ENCODE measurements at regions not wholly inside any gene's neighbourhood (a gene's known extent, or its start where the extent isn't known, plus 50 kb on each side); places are given as distances from the start of the nearest gene placed in this dataset.

DNA sequence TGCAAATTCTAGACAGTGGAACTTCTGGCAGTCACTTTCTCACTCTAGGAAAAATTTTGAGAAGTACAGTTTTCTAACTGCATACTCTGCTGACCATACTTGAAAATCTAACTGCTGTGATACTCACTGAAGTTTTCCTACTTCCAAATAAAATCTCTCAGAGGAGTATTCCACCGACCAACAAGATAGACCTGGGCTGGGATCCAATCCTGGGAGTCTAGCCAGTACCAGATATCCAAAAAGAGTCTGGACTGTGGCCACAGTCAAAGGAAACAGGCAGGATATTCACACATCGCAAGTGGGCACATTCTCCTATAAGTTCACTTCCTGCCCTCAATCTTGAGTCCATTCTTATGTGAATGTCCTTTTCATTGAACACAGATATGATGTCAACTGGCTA is 1138.7 kb upstream of the PCDH7 start:
- TF ChIP-seq, protein P1, sequence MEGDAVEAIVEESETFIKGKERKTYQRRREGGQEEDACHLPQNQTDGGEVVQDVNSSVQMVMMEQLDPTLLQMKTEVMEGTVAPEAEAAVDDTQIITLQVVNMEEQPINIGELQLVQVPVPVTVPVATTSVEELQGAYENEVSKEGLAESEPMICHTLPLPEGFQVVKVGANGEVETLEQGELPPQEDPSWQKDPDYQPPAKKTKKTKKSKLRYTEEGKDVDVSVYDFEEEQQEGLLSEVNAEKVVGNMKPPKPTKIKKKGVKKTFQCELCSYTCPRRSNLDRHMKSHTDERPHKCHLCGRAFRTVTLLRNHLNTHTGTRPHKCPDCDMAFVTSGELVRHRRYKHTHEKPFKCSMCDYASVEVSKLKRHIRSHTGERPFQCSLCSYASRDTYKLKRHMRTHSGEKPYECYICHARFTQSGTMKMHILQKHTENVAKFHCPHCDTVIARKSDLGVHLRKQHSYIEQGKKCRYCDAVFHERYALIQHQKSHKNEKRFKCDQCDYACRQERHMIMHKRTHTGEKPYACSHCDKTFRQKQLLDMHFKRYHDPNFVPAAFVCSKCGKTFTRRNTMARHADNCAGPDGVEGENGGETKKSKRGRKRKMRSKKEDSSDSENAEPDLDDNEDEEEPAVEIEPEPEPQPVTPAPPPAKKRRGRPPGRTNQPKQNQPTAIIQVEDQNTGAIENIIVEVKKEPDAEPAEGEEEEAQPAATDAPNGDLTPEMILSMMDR (conservative IDR thresholded peaks at IDR 0.05 in 1 of 2, IDR thresholded peaks at IDR 0.05 in 1 of 2; ENCODE audit: extremely low read depth in 1 of 2, insufficient read depth in 1 of 2, low read depth in 1 of 2, low read length in 2 of 2), result no peak
- no peak for TF ChIP-seq EZH2 (IDR thresholded peaks at IDR 0.05; ENCODE audit: borderline replicate concordance, low read length)

All from mammary epithelial cell (primary cell).